HG03558 (cell line): ENCODE measurements at regions not wholly inside any gene's neighbourhood (a gene's known extent, or its start where the extent isn't known, plus 50 kb on each side); places are given as distances from the start of the nearest gene placed in this dataset.

ENCODE experiments used
- ATAC-seq: cut with Tn5 transposase; IDR thresholded peaks from one replicate; pipeline ENCODE4 v1.9.1; 2021; ENCODE audit warnings: moderate number of reproducible peaks; ENCODE audit not compliant: unreplicated experiment; ENCODE audit errors: extremely low read depth

DNA sequence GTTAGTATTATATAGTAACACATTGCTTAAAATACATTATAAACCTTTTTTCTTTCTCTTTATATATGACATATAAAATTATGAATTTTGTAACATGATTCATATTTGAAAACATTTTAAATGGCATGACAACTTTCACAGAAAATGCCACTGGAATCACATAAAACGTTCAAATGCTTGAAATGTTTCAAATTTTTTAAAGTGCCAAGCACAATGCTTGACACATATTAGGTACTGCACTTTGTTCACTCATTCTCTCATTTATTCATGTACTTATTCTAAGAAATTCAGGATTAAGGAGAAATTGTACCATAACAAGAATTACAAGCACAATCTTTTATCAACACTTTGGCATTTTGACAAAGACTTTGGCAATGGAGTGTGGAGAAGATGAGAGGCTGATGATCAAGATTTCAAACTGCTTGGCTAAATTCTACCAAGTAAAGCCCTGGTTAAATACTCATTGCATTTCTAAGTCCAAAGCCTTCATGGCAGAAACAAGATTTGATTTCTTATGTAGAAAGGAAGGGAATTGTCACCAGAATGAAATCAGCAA lies 232.2 kb downstream of the C12orf50 start:
- no peak for ATAC-seq

DNA sequence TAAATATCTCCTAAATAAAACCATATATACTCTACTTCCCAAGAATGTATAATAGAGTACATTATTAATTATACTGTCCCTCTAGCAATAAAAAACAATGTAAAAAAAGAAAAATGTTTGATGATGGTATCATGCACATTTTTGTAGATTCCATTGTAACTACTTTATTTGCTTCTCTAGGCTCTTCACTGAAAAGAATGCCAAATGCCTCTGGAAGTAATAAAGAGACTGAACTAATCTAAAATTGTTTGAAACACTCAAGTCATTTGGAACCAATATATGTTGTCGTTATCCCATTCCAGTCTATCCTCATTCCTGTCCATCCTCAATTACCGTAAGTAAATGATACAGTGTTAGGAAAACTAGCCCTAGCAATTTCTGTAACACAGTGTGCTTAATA lies 233.6 kb downstream of the C12orf50 start:
- ATAC-seq: no peak

DNA sequence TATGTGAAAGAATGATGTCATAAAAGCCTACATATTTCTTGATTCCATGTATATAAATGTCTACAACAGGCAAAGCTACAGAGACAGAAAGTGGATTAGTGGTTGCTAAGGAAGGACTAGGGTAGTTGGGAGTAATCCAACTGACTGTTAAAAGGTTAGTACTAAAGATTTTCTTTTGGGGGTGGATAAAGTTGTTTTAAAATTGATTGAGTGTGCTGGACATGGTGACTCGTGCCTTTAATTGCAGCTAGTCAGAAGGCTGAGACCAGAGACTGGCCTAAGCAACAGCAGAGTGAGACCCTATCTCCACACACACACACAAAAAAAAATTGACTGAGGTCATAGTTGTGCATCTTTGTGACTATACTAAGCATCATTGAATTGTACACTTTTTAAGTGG lies 234.3 kb downstream of the C12orf50 start:
- no peak for ATAC-seq

- no peak for ATAC-seq
Measured at GRCh38 chr12:87793131-87793530, 236.1 kb downstream of the C12orf50 start.

DNA sequence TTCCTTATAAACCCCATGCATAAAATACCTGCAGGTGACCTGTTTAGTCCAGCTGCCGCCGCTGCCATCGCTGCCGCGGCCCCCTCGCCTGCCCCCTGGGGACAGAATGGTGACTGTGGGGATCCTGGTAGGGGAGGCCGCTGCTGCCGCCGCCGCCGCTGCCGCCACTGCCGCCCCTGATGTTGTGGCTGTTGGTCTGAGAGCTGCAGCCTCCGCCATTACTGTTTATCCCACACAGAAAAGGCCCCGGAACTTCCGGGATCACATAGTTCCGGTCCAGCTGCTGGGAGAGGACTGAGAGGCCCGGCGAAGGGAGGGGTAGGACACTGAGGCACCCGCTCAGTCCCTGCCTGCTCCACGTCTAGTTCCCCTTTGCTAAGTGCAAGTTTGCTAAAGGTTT lies 244.9 kb downstream of the C12orf50 start:
- no peak for ATAC-seq

DNA sequence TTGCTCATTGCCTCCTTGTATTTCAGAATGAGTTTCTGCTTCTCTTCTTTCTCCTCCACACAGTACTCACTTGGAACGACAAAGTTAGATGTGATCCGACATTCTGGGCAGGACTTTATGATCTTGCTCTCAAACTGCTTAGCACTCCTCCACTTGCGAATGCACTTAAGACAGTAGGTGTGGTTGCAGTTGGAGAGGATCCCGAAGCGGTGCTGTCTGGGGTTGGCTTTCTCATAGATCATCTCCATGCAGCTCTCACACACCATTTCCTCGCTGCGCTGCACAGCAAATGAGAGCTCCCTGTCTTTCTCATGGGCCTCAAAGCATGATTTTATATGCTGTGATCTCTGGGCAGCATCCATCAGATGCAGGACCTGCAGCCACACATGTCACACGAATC lies 245.7 kb downstream of the C12orf50 start:
- no peak for ATAC-seq

DNA sequence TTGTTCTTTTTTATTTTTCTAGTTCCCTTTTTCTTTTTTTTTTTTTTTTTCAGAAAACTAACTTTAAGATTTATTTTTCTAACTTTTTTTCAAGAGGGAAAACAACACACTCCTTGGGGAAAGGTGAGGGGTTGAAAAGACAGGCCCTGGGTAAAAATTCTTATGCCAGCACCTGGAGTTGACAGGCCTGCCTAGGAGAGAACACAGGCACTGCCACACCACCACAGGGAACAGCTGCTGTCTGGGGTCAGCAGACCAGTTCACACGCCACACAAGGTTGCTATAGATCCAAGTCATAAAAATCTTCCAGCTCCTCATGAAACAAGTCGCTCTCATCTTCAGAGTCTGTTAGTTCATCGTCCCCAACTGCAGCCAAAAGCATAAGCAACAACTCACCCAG lies 246.4 kb downstream of the C12orf50 start:
- ATAC-seq: no peak

- ATAC-seq: no peak
Measured at GRCh38 chr12:87779858-87780498, 249.2 kb downstream of the C12orf50 start.

DNA sequence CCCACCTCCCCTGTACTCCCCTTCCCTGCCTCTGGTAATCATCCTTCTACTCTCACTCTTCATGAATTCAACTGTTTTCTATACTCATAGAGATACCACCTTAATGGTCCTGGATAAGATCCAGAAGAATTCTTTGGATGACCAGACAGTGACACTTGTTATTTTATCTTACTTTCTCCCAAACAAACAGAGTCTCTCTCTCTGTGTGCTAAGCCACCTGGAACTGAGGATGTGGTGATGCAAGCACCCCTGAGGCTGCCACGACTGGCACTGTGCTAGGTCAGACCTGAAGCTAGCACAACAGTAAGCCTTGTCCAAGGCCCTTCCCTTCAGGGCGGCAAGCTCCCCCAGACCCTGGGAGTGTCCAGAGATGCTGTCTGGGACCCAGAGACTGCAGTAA lies 250.2 kb downstream of the C12orf50 start:
- ATAC-seq: no peak

DNA sequence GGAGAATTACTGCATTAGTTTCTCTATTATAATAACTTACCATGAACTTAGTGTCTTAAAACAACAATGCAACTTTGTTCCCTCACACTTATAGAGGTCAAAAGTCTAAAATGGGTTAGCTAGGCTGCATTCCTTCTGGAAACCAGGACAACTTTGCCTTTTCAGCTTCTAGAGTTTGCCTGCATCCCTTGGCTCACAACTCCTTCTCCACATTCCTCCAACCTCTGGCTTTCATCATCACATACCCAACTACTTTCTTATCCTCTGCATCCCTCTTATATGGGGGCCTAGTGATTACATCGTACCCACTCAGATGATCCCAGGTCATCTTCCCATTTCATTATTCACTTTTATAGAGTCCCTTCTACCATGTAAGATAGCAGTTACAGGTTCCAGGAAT lies 251.1 kb downstream of the C12orf50 start:
- ATAC-seq: no peak

- ATAC-seq: no peak
Measured at GRCh38 chr12:87775784-87776183, 253.4 kb downstream of the C12orf50 start.

DNA sequence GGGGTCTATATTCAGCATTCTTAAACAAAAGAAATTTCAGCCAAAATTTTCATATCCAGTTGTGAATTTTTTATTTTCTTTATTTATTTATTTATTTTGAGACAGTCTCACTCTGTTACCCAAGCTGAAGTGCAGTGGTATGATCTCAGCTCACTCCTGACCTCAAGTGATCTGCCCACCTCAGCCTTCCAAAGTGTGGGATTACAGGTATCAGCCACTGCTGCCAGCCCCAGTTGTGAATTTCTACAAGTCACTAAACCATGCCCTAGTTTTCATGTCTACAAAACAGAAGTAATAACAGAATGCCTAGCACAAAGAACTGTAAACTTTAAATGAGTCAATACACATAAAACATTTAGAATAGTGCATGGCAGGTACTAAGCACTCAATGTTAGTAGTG lies 254.2 kb downstream of the C12orf50 start:
- no peak for ATAC-seq

- no peak for ATAC-seq
Measured at GRCh38 chr12:87772401-87772800, 256.8 kb downstream of the C12orf50 start.

- ATAC-seq: no peak
Measured at GRCh38 chr12:87768501-87769287, 260.5 kb downstream of the C12orf50 start.

GRCh38 chr12:87766044-87766443 lies 263.2 kb downstream of the C12orf50 start:
- ATAC-seq: no peak

DNA sequence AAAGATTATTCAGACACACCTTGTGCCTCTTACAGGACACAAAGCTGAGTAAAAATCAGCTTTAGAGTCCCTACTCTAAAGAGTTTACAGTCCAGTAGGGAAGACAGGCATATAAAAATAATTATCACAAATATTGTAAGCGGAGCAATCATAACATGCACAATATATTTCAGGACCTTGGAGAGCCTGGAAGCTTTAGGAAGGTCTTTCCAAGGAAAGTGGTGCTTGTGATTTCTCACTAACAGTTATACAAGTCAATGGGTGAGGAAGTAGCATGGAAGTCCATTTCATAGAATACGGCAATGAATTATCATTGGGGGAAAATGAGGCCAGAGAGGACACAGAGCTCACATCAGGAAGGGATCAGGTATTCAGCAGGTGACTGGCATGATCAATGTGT lies 268.3 kb downstream of the C12orf50 start:
- no peak for ATAC-seq

GRCh38 chr12:87758271-87758670 lies 270.9 kb downstream of the C12orf50 start:
- ATAC-seq: no peak

DNA sequence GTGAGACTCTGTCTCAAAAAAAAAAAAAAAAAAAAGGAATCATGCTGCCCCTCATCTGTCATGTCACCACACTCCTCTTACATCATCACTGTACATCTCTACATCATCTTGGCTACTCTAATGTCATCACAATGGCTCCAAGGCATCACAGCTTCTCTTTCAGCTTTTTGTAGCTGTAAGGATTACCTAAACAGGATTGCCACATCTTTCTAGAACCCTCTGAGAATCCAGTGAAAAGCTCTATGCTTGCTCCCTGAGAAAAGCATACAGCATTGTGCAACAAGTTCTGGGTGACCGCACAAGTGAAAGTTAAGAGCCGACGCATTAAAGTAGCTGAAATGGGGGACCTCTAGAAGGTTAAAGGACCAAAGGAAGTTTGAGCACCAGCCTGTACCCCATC lies 272.5 kb downstream of the C12orf50 start:
- no peak for ATAC-seq

DNA sequence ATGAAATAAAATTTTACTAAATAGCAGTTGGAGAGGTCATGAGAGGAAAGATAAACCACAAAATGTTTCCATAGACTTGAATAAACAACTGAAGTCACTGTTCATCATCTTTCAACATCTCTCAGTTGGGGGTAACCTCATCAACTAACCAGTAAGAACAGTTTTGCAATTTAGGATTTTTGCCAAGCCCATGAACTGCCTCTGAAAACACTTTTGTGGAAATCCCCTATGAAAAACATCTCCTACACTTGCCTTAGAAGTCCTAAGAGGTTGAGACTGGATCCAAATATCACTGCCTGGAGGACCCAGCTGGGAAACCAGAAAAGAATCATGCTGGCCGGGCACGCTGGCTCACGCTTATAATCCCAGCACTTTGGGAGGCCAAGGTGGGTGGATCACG lies 273.1 kb downstream of the C12orf50 start:
- no peak for ATAC-seq

- ATAC-seq: no peak
Measured at GRCh38 chr12:87728931-87729593, 300.1 kb downstream of the C12orf50 start.

DNA sequence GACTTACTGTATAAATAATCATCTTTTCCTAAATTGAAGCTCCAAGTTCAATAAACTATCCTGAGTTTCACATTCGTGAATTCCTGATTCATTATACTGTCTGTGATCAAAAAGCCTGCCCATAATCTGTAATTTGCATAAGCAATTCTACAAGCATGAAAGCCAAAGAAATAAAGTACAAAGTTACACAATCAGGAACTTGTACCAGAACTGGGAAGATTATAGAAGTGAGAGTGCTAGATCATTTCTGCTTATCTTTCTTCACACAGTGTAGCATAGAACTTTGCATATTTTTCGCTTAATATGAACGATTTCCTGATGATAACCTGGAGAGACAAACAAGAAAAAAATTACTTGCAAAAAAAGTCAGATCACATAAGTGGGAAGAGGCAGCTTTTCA lies 308.2 kb downstream of the C12orf50 start:
- no peak for ATAC-seq
